ENCODE measurements at regions not wholly inside any gene's neighbourhood (a gene's known extent, or its start where the extent isn't known, plus 50 kb on each side); places are given as distances from the start of the nearest gene placed in this dataset.

- Histone ChIP-seq H3K27ac (ENCODE audit: insufficient read length, low read depth, low read length) (no peak overlapping the region), H3K56ac (ENCODE audit: insufficient read length, low read depth, low read length) (no peak overlapping the region), H3K4ac (ENCODE audit: low read depth, low read length) (no peak overlapping the region), H3K79me2 (ENCODE audit: insufficient read depth, low read length) (no peaks in the 10 kb centered on the region), H3K27me3 (ENCODE audit: insufficient read depth, low read length) (no peaks in the 10 kb centered on the region), H4K20me1 (ENCODE audit: control insufficient read depth, insufficient read depth, insufficient read length) (no peaks in the 10 kb centered on the region), H3K4me2 (ENCODE audit: insufficient read depth, insufficient read length, low read length) (no peak overlapping the region), H3K9ac (ENCODE audit: extremely low read depth, insufficient read length, low read length) (no peak overlapping the region), H3K4me1 (ENCODE audit: insufficient read depth, low read length) (no peaks in the 10 kb centered on the region), H2AFZ (ENCODE audit: low read length) (no peak overlapping the region), H2BK20ac (ENCODE audit: low read depth, low read length, poor library complexity, severe bottlenecking) (no peak overlapping the region), H4K5ac (ENCODE audit: insufficient read length, low read depth, low read length) (no peak overlapping the region), H2AK5ac (ENCODE audit: insufficient read length, low read length) (no peak overlapping the region), H3K14ac (ENCODE audit: insufficient read depth, low read length) (no peak overlapping the region), H2BK120ac (ENCODE audit: low read depth, low read length, poor library complexity, severe bottlenecking) (no peak overlapping the region), H2BK5ac (ENCODE audit: insufficient read length, low read length) (no peak overlapping the region), H3T11ph (ENCODE audit: low read length) (no peak overlapping the region), H2BK12ac (ENCODE audit: insufficient read length, low read depth, low read length) (no peak overlapping the region), H3K9me3 (ENCODE audit: control insufficient read depth, low read depth, low read length) (no peaks in the 10 kb centered on the region), H4K91ac (ENCODE audit: insufficient read length, low read depth, low read length) (no peak overlapping the region), H3K23ac (ENCODE audit: insufficient read length, low read depth, low read length) (no peak overlapping the region), H3K23me2 (ENCODE audit: insufficient read length, low read depth, low read length, poor library complexity, severe bottlenecking) (no peaks in the 10 kb centered on the region), H4K8ac (replicated peaks; ENCODE audit: insufficient read length, low read depth, low read length) (no peak overlapping the region), H3K18ac (ENCODE audit: insufficient read length, low read depth, low read length) (no peak overlapping the region), H3K79me1 (ENCODE audit: insufficient read depth, low read depth, low read length, poor library complexity, severe bottlenecking) (no peaks in the 10 kb centered on the region), H2BK15ac (ENCODE audit: low read depth, low read length) (no peak overlapping the region)
- Mint-ChIP-seq H3K4me1 (peaks cover 10 to 11% of the 10 kb centered on the region in 2 experiments), H3K27ac (no peak overlapping the region), H3K27me3 (ENCODE audit: low read depth) (no peaks in the 10 kb centered on the region), H3K36me3 (ENCODE audit: insufficient read depth in 1 of 3, low read depth in 3 of 3) (no peaks in the 10 kb centered on the region), H3K9me3 (no peaks in the 10 kb centered on the region), H3K4me3 (no peak overlapping the region)
- TF ChIP-seq CTCF (conservative IDR thresholded peaks at IDR 0.05), result no peak
- no peak for DNase-seq
- WGBS (ENCODE audit: extremely low coverage, insufficient read length, low lambda C conversion rate), result no CpG with 5 or more reads among the region's 1 CpG
These were observed 271.4 kb downstream of the POLR1F start for GRCh38 chr7:19437446-19437845.
